AG09319 (cell line): ENCODE measurements at regions not wholly inside any gene's neighbourhood (a gene's known extent, or its start where the extent isn't known, plus 50 kb on each side); places are given as distances from the start of the nearest gene placed in this dataset.

Source experiments
- DNase-seq: peaks from one replicate; pipeline ENCODE4 v3.0.0-alpha.2; 2010; ENCODE audit warnings: low read depth; ENCODE audit errors: extremely low read depth
- TF ChIP-seq, protein P1 (sequence below): IDR thresholded peaks from 2 replicates; pipeline ENCODE4 v1.5.1; 2011; ENCODE audit warnings: low read depth, mild to moderate bottlenecking, inconsistent platforms, low read length, moderate library complexity

- TF ChIP-seq, protein P1, sequence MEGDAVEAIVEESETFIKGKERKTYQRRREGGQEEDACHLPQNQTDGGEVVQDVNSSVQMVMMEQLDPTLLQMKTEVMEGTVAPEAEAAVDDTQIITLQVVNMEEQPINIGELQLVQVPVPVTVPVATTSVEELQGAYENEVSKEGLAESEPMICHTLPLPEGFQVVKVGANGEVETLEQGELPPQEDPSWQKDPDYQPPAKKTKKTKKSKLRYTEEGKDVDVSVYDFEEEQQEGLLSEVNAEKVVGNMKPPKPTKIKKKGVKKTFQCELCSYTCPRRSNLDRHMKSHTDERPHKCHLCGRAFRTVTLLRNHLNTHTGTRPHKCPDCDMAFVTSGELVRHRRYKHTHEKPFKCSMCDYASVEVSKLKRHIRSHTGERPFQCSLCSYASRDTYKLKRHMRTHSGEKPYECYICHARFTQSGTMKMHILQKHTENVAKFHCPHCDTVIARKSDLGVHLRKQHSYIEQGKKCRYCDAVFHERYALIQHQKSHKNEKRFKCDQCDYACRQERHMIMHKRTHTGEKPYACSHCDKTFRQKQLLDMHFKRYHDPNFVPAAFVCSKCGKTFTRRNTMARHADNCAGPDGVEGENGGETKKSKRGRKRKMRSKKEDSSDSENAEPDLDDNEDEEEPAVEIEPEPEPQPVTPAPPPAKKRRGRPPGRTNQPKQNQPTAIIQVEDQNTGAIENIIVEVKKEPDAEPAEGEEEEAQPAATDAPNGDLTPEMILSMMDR: no peak
- DNase-seq: no peak
Observed at GRCh38 chr13:34546344-34547250, 395.5 kb upstream of the NBEA start.

- TF ChIP-seq, protein P1: no peak
- no peak for DNase-seq
Observed at GRCh38 chr13:34547929-34548328, 394.1 kb upstream of the NBEA start.

DNA sequence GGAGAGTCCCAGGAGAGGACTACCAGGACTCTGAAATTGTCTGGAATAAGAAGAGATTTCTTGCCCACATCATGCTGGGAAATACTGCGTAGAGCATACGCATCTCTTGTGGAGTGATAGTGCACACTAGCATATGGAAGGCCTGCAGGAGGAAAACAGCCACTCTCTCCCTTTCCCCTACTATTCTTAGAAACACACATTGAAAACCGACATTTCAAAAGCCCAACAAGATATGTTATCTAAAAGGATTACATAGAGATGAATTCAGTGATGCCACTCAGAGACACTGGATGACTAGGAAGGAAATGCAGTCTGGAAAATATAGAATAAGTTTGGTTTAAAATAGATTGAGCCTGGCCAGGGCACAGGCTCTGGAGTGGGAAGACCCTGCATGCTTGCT is 388.7 kb upstream of the NBEA start:
- DNase-seq: no peak
- TF ChIP-seq, protein P1: no peak

- no peak for DNase-seq
- TF ChIP-seq, protein P1: no peak
Observed at GRCh38 chr13:34555988-34556387, 386.1 kb upstream of the NBEA start.

- TF ChIP-seq, protein P1: no peak
- DNase-seq: no peak
Observed at GRCh38 chr13:34561033-34561432, 381.0 kb upstream of the NBEA start.

- no peak for DNase-seq
- TF ChIP-seq, protein P1: no peak
Observed at GRCh38 chr13:34567597-34567996, 374.5 kb upstream of the NBEA start.

DNA sequence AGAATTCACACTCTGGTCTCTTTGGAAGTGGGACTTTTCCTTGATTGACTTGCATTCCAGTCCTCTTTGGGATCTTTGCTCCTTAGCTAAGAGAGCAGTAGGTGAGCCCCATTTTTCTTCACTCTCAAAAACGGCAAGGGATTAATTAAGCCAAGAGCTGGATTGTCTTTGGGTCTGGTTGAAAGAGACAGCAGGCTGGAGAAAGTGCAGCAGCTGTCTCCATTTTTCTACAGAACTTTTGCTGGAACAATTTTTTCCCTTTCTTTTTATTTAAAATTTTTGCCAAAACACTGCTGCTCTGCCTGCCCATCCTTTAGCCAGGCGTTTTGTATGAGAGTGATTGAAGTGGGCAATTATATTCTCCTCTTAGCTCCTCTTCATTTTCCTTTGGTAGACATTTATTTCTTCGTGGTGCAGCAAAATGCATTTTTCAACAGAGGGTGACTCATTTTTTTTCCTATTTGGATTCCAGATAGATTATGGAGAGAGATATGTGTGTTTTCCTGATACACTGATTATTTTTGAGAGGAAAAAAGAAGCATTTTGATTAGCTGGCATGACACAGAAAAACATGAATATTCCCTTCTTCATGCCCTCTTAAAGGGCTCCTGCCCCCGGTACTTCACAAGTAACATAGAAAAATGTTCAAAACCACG is 371.2 kb upstream of the NBEA start:
- no peak for DNase-seq
- TF ChIP-seq, protein P1: no peak
